AG04449 (cell line): ENCODE measurements at regions not wholly inside any gene's neighbourhood (a gene's known extent, or its start where the extent isn't known, plus 50 kb on each side); places are given as distances from the start of the nearest gene placed in this dataset.
"Not testable (repeated sequence)": the region's sequence is repeated elsewhere in the genome, so short reads cannot be mapped to it uniquely, and the experiment has no call there.

Experiments used
- CTCF ChIA-PET: fragments of 350-600 bp; formaldehyde crosslinking; extraction: SDS; loops from one replicate; lab custom pipeline; 2021; ENCODE audit warnings: antibody characterized with exemption; lab: Yijun Ruan, JAX
- POLR2A ChIA-PET: fragments of 400-600, 350-600 bp; formaldehyde crosslinking; extraction: SDS; loops from one replicate; lab custom pipeline; 2020; ENCODE audit warnings: antibody characterized with exemption, inconsistent platforms; lab: Yijun Ruan, JAX
- DNase-seq: peaks from one replicate; pipeline ENCODE4 v3.0.0-alpha.2; 2010; ENCODE audit warnings: low read depth, low spot score
- H3K4me3 ChIP-seq: 2 replicates; pipeline ENCODE4 v1.5.1; 2011; ENCODE audit warnings: low read depth, mild to moderate bottlenecking, control low read depth, low read length
- TF ChIP-seq, protein P1 (sequence below): IDR thresholded peaks from one replicate; pipeline ENCODE4 v1.5.1; 2011; ENCODE audit warnings: mild to moderate bottlenecking, moderate library complexity, low read length, control low read depth, inconsistent platforms; ENCODE audit not compliant: insufficient read depth; ENCODE audit errors: missing control alignments

DNA sequence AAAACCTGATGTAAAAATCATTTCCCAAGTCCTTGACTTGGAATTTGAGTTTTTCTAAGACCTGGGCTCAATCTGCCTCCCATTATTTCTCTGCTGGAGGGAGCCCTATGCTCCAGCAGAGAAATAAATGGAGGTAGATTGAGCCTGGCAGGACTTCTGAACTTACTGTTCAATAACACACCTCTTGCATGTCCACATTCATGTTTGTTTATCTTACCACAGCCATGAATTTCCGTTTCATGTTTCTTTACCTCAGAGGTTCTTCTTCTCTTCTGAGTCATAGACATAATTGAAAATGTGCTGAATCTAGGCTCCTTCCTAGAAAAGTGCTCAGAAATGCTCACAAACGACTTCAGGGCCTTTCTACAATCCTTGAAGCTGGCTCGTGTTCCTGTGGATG is 170.8 kb downstream of the PMAIP1 start:
- ChIA-PET POLR2A (no interaction called here), CTCF (no interaction called here)
- no peak for DNase-seq
- TF ChIP-seq, protein P1, sequence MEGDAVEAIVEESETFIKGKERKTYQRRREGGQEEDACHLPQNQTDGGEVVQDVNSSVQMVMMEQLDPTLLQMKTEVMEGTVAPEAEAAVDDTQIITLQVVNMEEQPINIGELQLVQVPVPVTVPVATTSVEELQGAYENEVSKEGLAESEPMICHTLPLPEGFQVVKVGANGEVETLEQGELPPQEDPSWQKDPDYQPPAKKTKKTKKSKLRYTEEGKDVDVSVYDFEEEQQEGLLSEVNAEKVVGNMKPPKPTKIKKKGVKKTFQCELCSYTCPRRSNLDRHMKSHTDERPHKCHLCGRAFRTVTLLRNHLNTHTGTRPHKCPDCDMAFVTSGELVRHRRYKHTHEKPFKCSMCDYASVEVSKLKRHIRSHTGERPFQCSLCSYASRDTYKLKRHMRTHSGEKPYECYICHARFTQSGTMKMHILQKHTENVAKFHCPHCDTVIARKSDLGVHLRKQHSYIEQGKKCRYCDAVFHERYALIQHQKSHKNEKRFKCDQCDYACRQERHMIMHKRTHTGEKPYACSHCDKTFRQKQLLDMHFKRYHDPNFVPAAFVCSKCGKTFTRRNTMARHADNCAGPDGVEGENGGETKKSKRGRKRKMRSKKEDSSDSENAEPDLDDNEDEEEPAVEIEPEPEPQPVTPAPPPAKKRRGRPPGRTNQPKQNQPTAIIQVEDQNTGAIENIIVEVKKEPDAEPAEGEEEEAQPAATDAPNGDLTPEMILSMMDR: no peak
- H3K4me3 ChIP-seq: no peak overlapping the region

DNA sequence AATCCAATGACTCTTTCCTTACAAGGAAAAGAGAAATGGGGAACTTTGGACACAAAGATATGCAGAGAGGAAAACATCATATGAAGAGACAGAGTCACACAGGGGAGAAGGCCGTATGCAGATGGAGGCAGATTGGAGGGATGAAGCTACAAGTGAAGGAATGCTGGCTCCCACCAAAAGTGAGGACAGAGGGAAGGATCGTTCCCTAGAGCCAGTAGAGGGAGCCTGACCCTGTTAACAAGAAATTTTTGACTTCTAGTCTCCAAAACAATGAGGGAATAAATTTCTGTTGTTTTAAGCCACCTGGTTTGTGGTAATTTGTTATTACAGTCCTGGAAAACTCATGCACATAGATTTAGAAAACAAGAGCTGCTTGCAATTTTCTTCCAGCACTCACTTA is 169.3 kb downstream of the PMAIP1 start:
- POLR2A ChIA-PET: no interaction called here
- no peak for DNase-seq
- CTCF ChIA-PET: interaction anchor here (1.0 kb wide), 1 partner anchor 15 kb away, joined by 3 read pairs; no protein-coding TSS in a partner anchor
- H3K4me3 ChIP-seq: no peak overlapping the region
- TF ChIP-seq, protein P1: no peak

DNA sequence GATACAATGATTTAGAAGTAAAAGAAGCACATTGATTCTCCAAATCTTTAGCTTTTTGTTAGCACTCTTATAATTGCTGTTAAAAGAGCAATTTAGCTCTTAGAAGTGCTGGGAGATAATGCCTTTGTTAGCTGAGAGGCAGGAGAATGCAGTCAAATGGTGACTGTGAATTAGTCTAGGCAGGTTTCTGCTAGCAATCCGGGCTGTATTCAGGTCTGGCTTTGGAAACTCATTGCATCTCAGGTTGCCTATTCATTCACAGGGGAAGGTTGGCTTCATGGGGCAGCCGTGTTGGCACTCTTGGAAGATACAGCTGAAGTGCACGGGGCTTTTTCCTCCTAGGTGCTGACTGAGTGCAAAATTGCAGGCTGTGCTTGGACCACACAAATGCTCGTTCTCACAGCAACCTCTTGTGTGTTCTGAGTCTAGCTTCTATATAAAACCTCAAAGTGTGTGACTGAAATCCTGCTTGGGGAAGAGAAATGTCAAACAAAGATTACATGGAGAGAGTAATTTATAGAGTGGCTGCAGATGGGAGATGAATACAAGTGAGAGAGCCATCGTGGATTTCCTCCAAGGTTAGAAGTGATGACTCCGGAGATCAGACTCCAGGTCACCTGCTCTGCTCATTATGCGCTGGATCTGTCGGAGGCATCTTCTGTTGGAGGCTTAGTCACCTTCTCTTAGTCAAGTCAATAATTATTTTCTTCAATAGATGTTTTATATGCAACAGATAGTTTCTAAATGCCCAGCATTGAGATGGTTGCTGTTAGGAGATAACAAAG is 167.8 kb downstream of the PMAIP1 start:
- H3K4me3 ChIP-seq: no peak overlapping the region
- ChIA-PET CTCF (no interaction called here), POLR2A (no interaction called here)
- TF ChIP-seq, protein P1: no peak
- DNase-seq: no peak

DNA sequence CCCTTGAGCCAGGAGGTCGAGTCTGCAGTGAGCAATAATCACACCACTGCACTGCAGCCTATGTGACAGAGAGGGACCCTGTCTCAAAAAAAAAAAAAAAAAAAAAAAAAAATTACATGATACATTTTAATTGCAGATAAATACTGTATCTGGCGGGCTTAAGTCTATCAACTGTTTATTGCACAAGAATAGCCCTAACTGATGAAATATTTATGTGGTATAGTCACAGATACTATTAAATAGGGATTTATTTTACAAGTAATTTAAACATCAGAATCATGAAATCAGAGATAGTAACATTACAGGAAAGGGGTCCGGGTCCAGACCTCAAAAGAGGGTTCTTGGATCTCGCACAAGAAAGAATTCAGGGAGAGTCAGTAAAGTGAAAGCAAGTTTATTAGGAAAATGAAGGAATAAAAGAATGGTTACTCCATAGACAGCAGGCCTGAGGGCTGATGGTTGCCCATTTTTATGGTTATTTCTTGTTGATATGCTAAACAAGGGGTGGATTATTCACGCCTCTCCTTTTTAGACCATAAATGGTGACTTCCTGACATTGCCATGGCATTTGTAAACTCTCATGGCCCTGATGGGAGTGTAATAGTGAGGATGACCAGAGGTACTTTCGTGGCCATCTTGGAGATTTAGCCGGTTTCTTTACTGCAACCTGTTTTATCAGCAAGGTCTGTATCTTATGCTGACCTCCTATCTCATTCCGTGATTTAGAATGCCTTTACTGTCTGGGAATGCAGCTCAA is 166.6 kb downstream of the PMAIP1 start:
- CTCF ChIA-PET: interaction anchor here (0.6 kb wide), 1 partner anchor 48 kb away, joined by 3 read pairs; no protein-coding TSS in a partner anchor
- H3K4me3 ChIP-seq: no peak overlapping the region
- TF ChIP-seq, protein P1: no peak
- no peak for DNase-seq
- POLR2A ChIA-PET: no interaction called here

DNA sequence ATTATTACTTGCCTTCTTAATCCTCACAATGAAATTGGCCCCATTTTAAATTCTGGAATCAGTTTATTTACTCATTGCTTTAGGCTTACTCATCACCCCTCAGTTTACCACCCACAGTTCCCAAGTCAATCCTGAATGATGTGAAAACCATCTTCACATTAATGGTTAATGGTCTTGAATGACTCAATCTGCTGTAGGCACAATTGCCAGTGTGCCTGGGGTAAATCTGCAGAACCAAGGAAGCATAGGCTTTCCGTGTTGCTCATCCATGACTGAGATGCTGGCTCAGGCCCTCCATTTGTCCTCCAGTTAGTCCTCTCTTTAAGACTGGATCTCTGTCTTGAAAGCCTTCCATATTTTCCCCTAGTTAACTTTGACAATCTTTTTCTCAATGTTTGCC is 164.5 kb downstream of the PMAIP1 start:
- POLR2A ChIA-PET: no interaction called here
- TF ChIP-seq, protein P1: no peak
- DNase-seq: no peak
- H3K4me3 ChIP-seq: no peak overlapping the region
- CTCF ChIA-PET: interaction anchor here (1.3 kb wide), 1 partner anchor 10 kb away, joined by 4 read pairs; no protein-coding TSS in a partner anchor

DNA sequence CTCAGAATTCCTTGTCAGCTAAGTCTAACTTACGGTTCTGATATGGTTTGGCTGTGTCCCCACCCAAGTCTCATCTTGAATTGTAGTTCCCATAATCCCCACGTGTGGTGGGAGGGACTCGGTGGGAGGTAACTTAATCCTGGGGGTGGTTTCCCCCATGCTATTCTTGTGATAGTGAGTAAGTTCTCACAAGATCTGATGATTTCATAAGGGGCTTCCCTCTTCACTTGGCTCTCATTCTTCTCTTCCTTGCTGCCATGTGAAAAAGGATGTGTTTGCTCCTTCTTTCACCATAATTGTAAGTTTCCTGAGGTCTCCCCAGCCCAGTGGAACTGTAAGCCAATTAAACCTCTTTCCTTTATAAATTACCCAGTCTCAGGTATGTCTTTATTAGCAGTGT is 163.0 kb downstream of the PMAIP1 start:
- POLR2A ChIA-PET, CTCF ChIA-PET, DNase-seq, H3K4me3 ChIP-seq: not testable (repeated sequence)
